Left ventricle myocardium inferior (tissue), 1 donor: ENCODE measurements at regions not wholly inside any gene's neighbourhood (a gene's known extent, or its start where the extent isn't known, plus 50 kb on each side); places are given as distances from the start of the nearest gene placed in this dataset.

ENCODE experiments used
- DNase-seq: peaks from one replicate; pipeline ENCODE4 v3.0.0-alpha.2; 2020
- H3K27ac ChIP-seq: fragments of 200-600 bp; replicated peaks from 2 replicates; pipeline ENCODE4 v1.8.0; 2021
- H3K27me3 ChIP-seq: fragments of 200-600 bp; 2 replicates; pipeline ENCODE4 v1.8.0; 2021; ENCODE audit warnings: low read depth
- H3K36me3 ChIP-seq: fragments of 200-600 bp; 2 replicates; pipeline ENCODE4 v1.8.0; 2021
- H3K4me1 ChIP-seq: fragments of 200-600 bp; 2 replicates; pipeline ENCODE4 v1.8.0; 2021
- H3K4me3 ChIP-seq: fragments of 200-600 bp; 2 replicates; pipeline ENCODE4 v1.8.0; 2021; ENCODE audit warnings: mild to moderate bottlenecking, moderate library complexity
- H3K9me3 ChIP-seq: fragments of 200-600 bp; replicated peaks from 2 replicates; pipeline ENCODE4 v1.8.0; 2021
- CTCF ChIP-seq: fragments of 200-600 bp; IDR thresholded peaks from 2 replicates; pipeline ENCODE4 v1.8.0; 2021; ENCODE audit warnings: antibody characterized with exemption, mild to moderate bottlenecking, borderline replicate concordance
- intact Hi-C: fragments of 100-400 bp; cut with micrococcal nuclease; formaldehyde crosslinking; loops from one replicate; pipeline ENCODE4 v1.11.0; 2022
- donor health status: DM: no; HTN: yes; CAD: no; lungs with severe emphysema.

DNA sequence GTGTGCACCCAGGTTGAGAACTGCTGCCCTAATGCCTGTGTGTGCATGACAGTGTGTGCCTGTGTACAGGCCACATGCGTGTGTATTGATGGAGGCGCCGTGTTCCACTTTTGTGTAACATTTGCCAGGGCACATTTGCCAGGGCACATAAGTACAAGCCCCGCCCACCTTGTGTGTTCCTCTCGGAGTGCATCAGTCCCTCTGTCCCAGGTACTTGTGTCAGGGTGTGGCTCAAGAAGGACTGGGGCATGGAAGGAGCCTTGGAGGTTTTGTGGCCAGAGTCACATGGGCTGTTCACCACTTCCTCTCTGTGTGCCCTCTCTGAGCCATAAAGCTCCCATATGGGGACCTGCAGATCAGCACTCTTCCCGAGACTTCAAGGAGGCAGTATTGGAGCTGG is 73.9 kb downstream of the MRM1 start:
- intact Hi-C loops = no loop called here
- no peak for DNase-seq
- Histone ChIP-seq H3K4me1 (no peaks in the 10 kb centered on the region), H3K4me3 (no peak overlapping the region), H3K9me3 (no peaks in the 10 kb centered on the region), H3K36me3 (no peaks in the 10 kb centered on the region), H3K27me3 (peaks cover 68% of the 10 kb centered on the region), H3K27ac (no peak overlapping the region)
- TF ChIP-seq CTCF = no peak

- H3K36me3 ChIP-seq = no peaks in the 10 kb centered on the region
- no peaks in the 10 kb centered on the region for H3K9me3 ChIP-seq
- intact Hi-C loops = no loop called here
- H3K4me1 ChIP-seq = no peaks in the 10 kb centered on the region
- H3K27ac ChIP-seq = no peak overlapping the region
- H3K4me3 ChIP-seq = no peak overlapping the region
- no peak for DNase-seq
- H3K27me3 ChIP-seq = peaks cover 68% of the 10 kb centered on the region
- TF ChIP-seq CTCF = no peak
These were observed 74.4 kb downstream of the MRM1 start for GRCh38 chr17:36675786-36676185.

- no peaks in the 10 kb centered on the region for H3K9me3 ChIP-seq
- peaks cover 83% of the 10 kb centered on the region for H3K27me3 ChIP-seq
- no peaks in the 10 kb centered on the region for H3K36me3 ChIP-seq
- TF ChIP-seq CTCF = no peak
- H3K27ac ChIP-seq = no peak overlapping the region
- no peaks in the 10 kb centered on the region for H3K4me1 ChIP-seq
- no peak for DNase-seq
- intact Hi-C loops = no loop called here
- H3K4me3 ChIP-seq = no peak overlapping the region
These were observed 78.6 kb downstream of the MRM1 start for GRCh38 chr17:36679815-36680467.

GRCh38 chr17:36680701-36681202 is 79.4 kb downstream of the MRM1 start:
- Histone ChIP-seq H3K4me3 (no peak overlapping the region), H3K4me1 (no peaks in the 10 kb centered on the region), H3K9me3 (no peaks in the 10 kb centered on the region), H3K27ac (no peak overlapping the region), H3K36me3 (no peaks in the 10 kb centered on the region), H3K27me3 (peaks cover 82% of the 10 kb centered on the region)
- no peak for TF ChIP-seq CTCF
- intact Hi-C loops = no loop called here
- no peak for DNase-seq

DNA sequence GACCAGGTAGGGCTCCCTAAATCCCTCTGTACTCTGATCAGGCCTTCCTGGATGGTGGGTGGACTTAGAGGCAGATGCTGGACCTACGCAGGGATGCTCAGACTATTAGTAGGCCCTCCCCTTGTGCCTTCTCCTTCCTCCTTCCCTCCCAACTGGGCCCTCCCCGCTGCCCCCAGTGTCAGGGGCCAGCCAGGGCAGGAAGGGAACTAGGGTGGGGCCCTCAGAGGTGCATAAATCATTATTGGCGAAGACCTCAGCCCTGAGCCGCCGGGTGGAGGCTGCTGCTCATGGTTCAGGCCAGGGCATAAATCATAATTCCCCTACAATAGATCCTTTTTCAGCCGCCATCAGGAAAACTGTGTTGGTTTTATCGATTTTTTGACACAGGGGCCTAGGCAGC is 81.4 kb downstream of the MRM1 start:
- Histone ChIP-seq H3K27me3 (peaks cover 82% of the 10 kb centered on the region), H3K4me3 (no peak overlapping the region), H3K9me3 (no peaks in the 10 kb centered on the region), H3K27ac (no peak overlapping the region), H3K4me1 (no peaks in the 10 kb centered on the region), H3K36me3 (no peaks in the 10 kb centered on the region)
- no peak for TF ChIP-seq CTCF
- intact Hi-C loops = no loop called here
- no peak for DNase-seq
